ENCODE measurements at regions not wholly inside any gene's neighbourhood (a gene's known extent, or its start where the extent isn't known, plus 50 kb on each side); places are given as distances from the start of the nearest gene placed in this dataset.

GRCh38 chr4:183842129-183842528 is 63.0 kb upstream of the STOX2 start:
- H2BK120ac ChIP-seq (ENCODE audit: low read depth, low read length): no peak overlapping the region
- CTCF ChIA-PET: interaction anchor here (0.7 to 2.4 kb wide), 2 partner anchors 210 to 326 kb away, joined by 3 to 9 read pairs; no protein-coding TSS in a partner anchor
- no peak overlapping the region for H2BK5ac ChIP-seq (ENCODE audit: low read depth, low read length, poor library complexity, severe bottlenecking)
- H3K79me1 ChIP-seq (ENCODE audit: low read depth in 1 of 2, low read length in 2 of 2): no peaks in the 10 kb centered on the region
- intact Hi-C loops (cut with micrococcal nuclease): loop anchor here (5.0 to 10.0 kb wide), 2 partner anchors 143 to 175 kb away; no protein-coding TSS in a partner anchor
- BruUV-seq (replicated peaks): no TSS peak
- no CpG with 5 or more reads among the region's 3 CpGs for WGBS, 2 experiments (ENCODE audit: extremely low coverage in 2 of 2, insufficient read length in 1 of 2)
- no peak overlapping the region for H3K4ac ChIP-seq (ENCODE audit: low read depth, low read length)
- no peak overlapping the region for H4K5ac ChIP-seq (ENCODE audit: low read depth, low read length)
- no peaks in the 10 kb centered on the region; the same call in 1 of the 2 replicates for H3K4me1 ChIP-seq (ENCODE audit: control insufficient read depth, insufficient read depth, low read length)
- H3K18ac ChIP-seq (ENCODE audit: low read depth, low read length): no peak overlapping the region
- H3K27me3 ChIP-seq (ENCODE audit: control insufficient read depth, insufficient read depth, low read length): peaks cover 2% of the 10 kb centered on the region; the same call in 1 of the 2 replicates
- dilution Hi-C loops (cut with HindIII; ENCODE audit: low sequenced_read_pairs, unreplicated experiment): no loop called here
- H2AK9ac ChIP-seq (replicated peaks; ENCODE audit: low read depth, low read length, poor library complexity): no peak overlapping the region
- H2BK15ac ChIP-seq (ENCODE audit: low read depth, low read length): no peak overlapping the region
- no peak overlapping the region for H2AK5ac ChIP-seq (ENCODE audit: low read depth, low read length)
- no peak overlapping the region for H4K8ac ChIP-seq (ENCODE audit: low read depth in 2 of 2, low read length in 2 of 2)
- H3K27ac ChIP-seq (ENCODE audit: insufficient read depth, low read length): no peak overlapping the region
- H4K20me1 ChIP-seq (ENCODE audit: insufficient read depth, low read length): no peaks in the 10 kb centered on the region
- H3K36me3 ChIP-seq (ENCODE audit: control insufficient read depth, insufficient read depth, low read length): no peaks in the 10 kb centered on the region
- no peak overlapping the region for H2AFZ ChIP-seq (replicated peaks; ENCODE audit: low read length, poor library complexity)
- H3K9ac ChIP-seq (ENCODE audit: low read depth, low read length): no peak overlapping the region
- TF ChIP-seq MAZ (IDR thresholded peaks at IDR 0.05; ENCODE audit: borderline replicate concordance, low read depth, low read length) (no peak), MAFK (IDR thresholded peaks at IDR 0.05; ENCODE audit: low read depth, low read length) (no peak), SMC3 (IDR thresholded peaks at IDR 0.05; ENCODE audit: low read depth, low read length) (no peak), RCOR1 (IDR thresholded peaks at IDR 0.05; ENCODE audit: insufficient replicate concordance, low read length) (no peak), MXI1 (IDR thresholded peaks at IDR 0.05; ENCODE audit: borderline replicate concordance, low read depth, low read length) (no peak), RAD21 (IDR thresholded peaks at IDR 0.05; ENCODE audit: low read length) (no peak), RFX5 (IDR thresholded peaks at IDR 0.05; ENCODE audit: low read depth, low read length) (no peak), POLR2A (IDR thresholded peaks at IDR 0.05; ENCODE audit: low read depth, low read length) (no peak)
- TF ChIP-seq, protein P1, sequence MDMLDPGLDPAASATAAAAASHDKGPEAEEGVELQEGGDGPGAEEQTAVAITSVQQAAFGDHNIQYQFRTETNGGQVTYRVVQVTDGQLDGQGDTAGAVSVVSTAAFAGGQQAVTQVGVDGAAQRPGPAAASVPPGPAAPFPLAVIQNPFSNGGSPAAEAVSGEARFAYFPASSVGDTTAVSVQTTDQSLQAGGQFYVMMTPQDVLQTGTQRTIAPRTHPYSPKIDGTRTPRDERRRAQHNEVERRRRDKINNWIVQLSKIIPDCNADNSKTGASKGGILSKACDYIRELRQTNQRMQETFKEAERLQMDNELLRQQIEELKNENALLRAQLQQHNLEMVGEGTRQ (IDR thresholded peaks at IDR 0.05; ENCODE audit: low read depth, low read length): no peak
- H3K14ac ChIP-seq (replicated peaks; ENCODE audit: low read depth, low read length): no peak overlapping the region
- in situ Hi-C loops (cut with MboI; ENCODE audit: low sequenced_read_pairs): no loop called here
- H2BK20ac ChIP-seq (ENCODE audit: low read depth, low read length): no peak overlapping the region
- no peak overlapping the region for H4K91ac ChIP-seq (ENCODE audit: insufficient read depth, low read depth, low read length)
- no peak overlapping the region for H3K23ac ChIP-seq (ENCODE audit: low read depth, low read length)
- ATAC-seq (ENCODE audit: low read depth) (no peak), DNase-seq (no peak)
- peaks cover 3% of the 10 kb centered on the region; the same call in 1 of the 2 replicates for H3K9me3 ChIP-seq (ENCODE audit: control insufficient read depth, insufficient read depth, low read length)
- H3K4me3 ChIP-seq (ENCODE audit: insufficient read depth, low read depth, low read length): no peak overlapping the region
- no peak overlapping the region for H3K56ac ChIP-seq (ENCODE audit: extremely low read depth, insufficient read depth, low read length)
- no peaks in the 10 kb centered on the region for H3K9me1 ChIP-seq (ENCODE audit: insufficient read depth, low read length)
- H3K4me2 ChIP-seq (ENCODE audit: low read depth, low read length): no peak overlapping the region
- POLR2A ChIA-PET (ENCODE audit: unreplicated experiment): no interaction called here
